Keratinocyte (primary cell): ENCODE measurements at regions not wholly inside any gene's neighbourhood (a gene's known extent, or its start where the extent isn't known, plus 50 kb on each side); places are given as distances from the start of the nearest gene placed in this dataset.

ENCODE experiments used
- DNase-seq: peaks from one replicate; pipeline ENCODE4 v3.0.0-alpha.2; 2011; ENCODE audit warnings: low read depth, missing footprints, low spot score
- FAIRE-seq: peaks from 2 replicates; lab custom pipeline; 2011; peaks lifted over from hg19 to GRCh38; lab: Jason Lieb, UNC
- H2AFZ ChIP-seq: 2 replicates; pipeline ENCODE4 v1.6.0; 2012; ENCODE audit warnings: low read length, control low read depth, inconsistent platforms; ENCODE audit not compliant: control insufficient read depth
- H3K27ac ChIP-seq: 2 replicates; pipeline ENCODE4 v1.5.1; 2011; ENCODE audit warnings: low read length; ENCODE audit not compliant: control insufficient read depth, insufficient read depth
- H3K27me3 ChIP-seq: 3 replicates; pipeline ENCODE4 v1.6.0; 2011; ENCODE audit warnings: low read length; ENCODE audit not compliant: control insufficient read depth, insufficient read depth; ENCODE audit errors: extremely low read depth
- H3K36me3 ChIP-seq, 2 experiments: 2 replicates in 1 of 2; 3 replicates in 1 of 2; pipeline ENCODE4 v1.5.1; 2011; ENCODE audit warnings: low read length in 2 of 2, mild to moderate bottlenecking in 1 of 2; ENCODE audit not compliant: control insufficient read depth in 2 of 2, insufficient read depth in 2 of 2; ENCODE audit errors: extremely low read depth in 1 of 2
- H3K4me1 ChIP-seq: 3 replicates; pipeline ENCODE4 v1.5.1; 2011; ENCODE audit warnings: low read length; ENCODE audit not compliant: control insufficient read depth, insufficient read depth; ENCODE audit errors: extremely low read depth
- H3K4me2 ChIP-seq: 3 replicates; pipeline ENCODE4 v1.6.0; 2011; ENCODE audit warnings: low read depth, low read length; ENCODE audit not compliant: control insufficient read depth, insufficient read depth; ENCODE audit errors: extremely low read depth
- H3K4me3 ChIP-seq, 3 experiments: fragments of 200-600 bp in 1 of 3; sonication (generic) in 1 of 3; 2 replicates in 2 of 3; 3 replicates in 1 of 3; pipeline ENCODE4 v1.5.1; 2011 to 2016; ENCODE audit warnings: low read length in 3 of 3, mild to moderate bottlenecking in 3 of 3, control low read depth in 2 of 3, inconsistent platforms in 1 of 3, low read depth in 1 of 3, mixed read lengths in 1 of 3, mixed run types in 1 of 3, moderate library complexity in 1 of 3; ENCODE audit not compliant: control insufficient read depth in 2 of 3, insufficient read depth in 2 of 3; ENCODE audit errors: extremely low read depth in 1 of 3
- H3K79me2 ChIP-seq: 2 replicates; pipeline ENCODE4 v1.6.0; 2012; ENCODE audit warnings: low read length; ENCODE audit not compliant: control insufficient read depth, insufficient read depth
- H3K9ac ChIP-seq: 3 replicates; pipeline ENCODE4 v1.6.0; 2011; ENCODE audit warnings: low read length; ENCODE audit not compliant: control insufficient read depth, insufficient read depth; ENCODE audit errors: extremely low read depth
- H3K9me1 ChIP-seq: 3 replicates; pipeline ENCODE4 v1.6.0; 2011; ENCODE audit warnings: low read length; ENCODE audit not compliant: control insufficient read depth, insufficient read depth; ENCODE audit errors: extremely low read depth
- H3K9me3 ChIP-seq: 2 replicates; pipeline ENCODE4 v1.5.1; 2012; ENCODE audit warnings: low read depth, low read length; ENCODE audit not compliant: control insufficient read depth
- H4K20me1 ChIP-seq: 3 replicates; pipeline ENCODE4 v1.6.0; 2011; ENCODE audit warnings: low read length; ENCODE audit not compliant: control insufficient read depth, insufficient read depth; ENCODE audit errors: extremely low read depth
- CTCF ChIP-seq, 3 experiments: IDR thresholded peaks in 1 of 3; conservative IDR thresholded peaks in 1 of 3; optimal IDR thresholded peaks in 1 of 3; 2 replicates in 2 of 3; 3 replicates in 1 of 3; pipeline versions ENCODE3 to v1.5.1; 2011; ENCODE audit warnings: low read length in 3 of 3, mild to moderate bottlenecking in 3 of 3, moderate library complexity in 2 of 3, control low read depth in 1 of 3, inconsistent platforms in 1 of 3; ENCODE audit not compliant: insufficient read depth in 2 of 3; ENCODE audit errors: extremely low read depth in 1 of 3
- EZH2 ChIP-seq: IDR thresholded peaks from one replicate; pipeline ENCODE4 v1.6.1; 2012; ENCODE audit warnings: inconsistent platforms, mild to moderate bottlenecking, low read length, moderate library complexity
- dilution Hi-C: fragments of 300-500 bp; cut with MboI; formaldehyde crosslinking; loops from one replicate; pipeline ENCODE4 v1.7.0; 2020; ENCODE audit warnings: low sequenced_read_pairs; ENCODE audit not compliant: extremely low pct_ligation_motif_present

DNA sequence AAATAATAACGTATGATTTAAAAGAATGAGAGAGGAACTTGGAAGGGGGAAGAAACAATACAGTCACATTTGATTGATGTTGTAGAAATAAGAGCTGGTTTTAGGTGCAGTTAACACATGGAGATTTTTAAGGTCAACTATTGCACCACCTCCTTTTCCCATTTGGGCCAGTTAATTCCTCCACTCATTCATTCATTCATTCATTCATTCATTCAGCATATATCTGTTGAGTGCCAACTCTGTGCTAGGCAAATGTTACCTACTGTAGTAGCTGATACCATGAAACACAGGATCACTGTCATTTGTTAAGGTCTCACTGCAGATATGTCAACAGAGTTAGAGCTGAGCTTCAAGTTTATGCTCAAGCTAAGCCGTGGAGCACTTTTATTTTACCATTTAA is 115.7 kb upstream of the ARID2 start:
- no peak for FAIRE-seq
- dilution Hi-C loops, result no loop called here

DNA sequence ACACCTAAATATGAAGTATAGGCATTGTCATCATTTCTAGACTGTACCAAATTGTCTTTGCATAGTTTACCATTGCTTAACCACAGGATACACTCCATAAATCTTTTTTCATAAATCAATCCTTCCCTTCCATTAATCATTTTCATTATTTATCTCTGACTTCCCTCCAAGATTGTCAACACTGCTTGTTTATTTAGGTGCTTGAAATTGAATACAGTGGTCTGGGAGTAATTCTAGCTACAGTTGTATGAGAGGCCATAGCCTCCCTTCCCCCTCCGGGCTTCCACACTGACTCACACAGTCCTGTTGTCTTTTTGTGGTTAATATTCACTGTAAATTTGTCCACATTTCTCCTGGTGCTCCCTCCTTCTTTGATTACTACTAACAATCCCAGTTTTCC is 114.2 kb upstream of the ARID2 start:
- Histone ChIP-seq H3K27me3 (no peaks in the 10 kb centered on the region), H4K20me1 (no peaks in the 10 kb centered on the region), H3K9ac (no peak overlapping the region), H2AFZ (no peak overlapping the region), H3K27ac (no peak overlapping the region), H3K79me2 (no peaks in the 10 kb centered on the region), H3K36me3 (no peaks in the 10 kb centered on the region), H3K4me1 (peaks cover 10% of the 10 kb centered on the region), H3K9me1 (no peaks in the 10 kb centered on the region), H3K4me3 (no peak overlapping the region), H3K4me2 (no peak overlapping the region), H3K9me3 (no peaks in the 10 kb centered on the region)
- TF ChIP-seq CTCF (optimal IDR thresholded peaks at IDR 0.05 in 1 of 3, IDR thresholded peaks at IDR 0.05 in 1 of 3, conservative IDR thresholded peaks at IDR 0.05 in 1 of 3; ENCODE audit: extremely low read depth in 1 of 3, insufficient read depth in 2 of 3, low read length in 3 of 3) (no peak), EZH2 (no peak)
- FAIRE-seq (peak; percentile 80), DNase-seq (no peak)
- dilution Hi-C loops, result no loop called here

More for the DNA sequence above, 115.7 kb upstream of the ARID2 start:
- Histone ChIP-seq H4K20me1 (no peaks in the 10 kb centered on the region), H3K27ac (no peak overlapping the region), H3K9me1 (no peaks in the 10 kb centered on the region), H2AFZ (no peak overlapping the region), H3K9ac (no peak overlapping the region), H3K9me3 (no peaks in the 10 kb centered on the region), H3K36me3 (no peaks in the 10 kb centered on the region), H3K79me2 (no peaks in the 10 kb centered on the region), H3K4me1 (peaks cover 10% of the 10 kb centered on the region), H3K4me2 (no peak overlapping the region), H3K4me3 (no peak overlapping the region), H3K27me3 (no peaks in the 10 kb centered on the region)
- no peak for DNase-seq
- TF ChIP-seq CTCF (optimal IDR thresholded peaks at IDR 0.05 in 1 of 3, IDR thresholded peaks at IDR 0.05 in 1 of 3, conservative IDR thresholded peaks at IDR 0.05 in 1 of 3; ENCODE audit: extremely low read depth in 1 of 3, insufficient read depth in 2 of 3, low read length in 3 of 3) (no peak), EZH2 (no peak)
